Chondrocyte (in vitro differentiated cells): ENCODE measurements at regions not wholly inside any gene's neighbourhood (a gene's known extent, or its start where the extent isn't known, plus 50 kb on each side); places are given as distances from the start of the nearest gene placed in this dataset.

Experiments
- DNase-seq: peaks from one replicate; pipeline ENCODE4 v3.0.0; 2021; ENCODE audit warnings: mixed read lengths, low spot score
- H3K27ac Mint-ChIP-seq: one replicate; pipeline ENCODE4 v1.8.0; 2021; ENCODE audit warnings: mild to moderate bottlenecking, moderate library complexity, mixed read lengths; ENCODE audit not compliant: unreplicated experiment
- H3K27me3 Mint-ChIP-seq: 2 replicates; pipeline ENCODE4 v1.8.0; 2021; ENCODE audit warnings: low read depth, mixed read lengths
- H3K36me3 Mint-ChIP-seq: 2 replicates; pipeline ENCODE4 v1.8.0; 2021; ENCODE audit warnings: low read depth, mixed read lengths
- H3K4me1 Mint-ChIP-seq: 2 replicates; pipeline ENCODE4 v1.8.0; 2021; ENCODE audit warnings: low read depth, mild to moderate bottlenecking, mixed read lengths
- H3K4me3 Mint-ChIP-seq: one replicate; pipeline ENCODE4 v1.8.0; 2021; ENCODE audit warnings: mild to moderate bottlenecking, moderate library complexity, mixed read lengths; ENCODE audit not compliant: unreplicated experiment
- H3K9me3 Mint-ChIP-seq: 2 replicates; pipeline ENCODE4 v1.8.0; 2021; ENCODE audit warnings: low read depth, mixed read lengths
- TF ChIP-seq, protein P1 (sequence below): fragments of 200-600 bp; sonication (generic); IDR thresholded peaks from 2 replicates; pipeline ENCODE4 v1.5.0; 2021; ENCODE audit warnings: antibody characterized with exemption, mild to moderate bottlenecking, moderate library complexity

DNA sequence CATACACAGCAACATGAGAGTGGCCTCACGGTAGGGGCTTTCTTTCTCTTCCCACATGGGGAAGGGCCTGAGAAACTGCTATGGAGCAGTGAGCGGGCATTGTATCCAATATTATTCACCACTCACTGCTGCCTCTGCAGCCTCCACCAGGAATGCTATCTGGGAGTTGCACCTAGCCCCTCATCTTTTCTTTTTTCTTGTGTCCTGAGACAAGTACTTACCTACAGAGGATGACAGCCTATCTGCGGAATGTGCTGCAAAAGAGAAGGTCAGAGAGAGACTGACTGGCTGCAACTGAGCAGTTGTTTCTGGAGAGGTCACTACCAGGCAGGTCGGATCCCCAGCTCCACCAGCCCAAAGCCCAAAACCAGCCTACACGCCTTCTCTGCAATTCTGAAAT lies 52.1 kb upstream of the HTATIP2 start:
- Mint-ChIP-seq H3K4me1 (no peaks in the 10 kb centered on the region), H3K9me3 (no peaks in the 10 kb centered on the region), H3K36me3 (no peaks in the 10 kb centered on the region), H3K27ac (no peak overlapping the region), H3K27me3 (peaks cover 16% of the 10 kb centered on the region), H3K4me3 (no peak overlapping the region)
- TF ChIP-seq, protein P1, sequence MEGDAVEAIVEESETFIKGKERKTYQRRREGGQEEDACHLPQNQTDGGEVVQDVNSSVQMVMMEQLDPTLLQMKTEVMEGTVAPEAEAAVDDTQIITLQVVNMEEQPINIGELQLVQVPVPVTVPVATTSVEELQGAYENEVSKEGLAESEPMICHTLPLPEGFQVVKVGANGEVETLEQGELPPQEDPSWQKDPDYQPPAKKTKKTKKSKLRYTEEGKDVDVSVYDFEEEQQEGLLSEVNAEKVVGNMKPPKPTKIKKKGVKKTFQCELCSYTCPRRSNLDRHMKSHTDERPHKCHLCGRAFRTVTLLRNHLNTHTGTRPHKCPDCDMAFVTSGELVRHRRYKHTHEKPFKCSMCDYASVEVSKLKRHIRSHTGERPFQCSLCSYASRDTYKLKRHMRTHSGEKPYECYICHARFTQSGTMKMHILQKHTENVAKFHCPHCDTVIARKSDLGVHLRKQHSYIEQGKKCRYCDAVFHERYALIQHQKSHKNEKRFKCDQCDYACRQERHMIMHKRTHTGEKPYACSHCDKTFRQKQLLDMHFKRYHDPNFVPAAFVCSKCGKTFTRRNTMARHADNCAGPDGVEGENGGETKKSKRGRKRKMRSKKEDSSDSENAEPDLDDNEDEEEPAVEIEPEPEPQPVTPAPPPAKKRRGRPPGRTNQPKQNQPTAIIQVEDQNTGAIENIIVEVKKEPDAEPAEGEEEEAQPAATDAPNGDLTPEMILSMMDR, result no peak
- no peak for DNase-seq

DNA sequence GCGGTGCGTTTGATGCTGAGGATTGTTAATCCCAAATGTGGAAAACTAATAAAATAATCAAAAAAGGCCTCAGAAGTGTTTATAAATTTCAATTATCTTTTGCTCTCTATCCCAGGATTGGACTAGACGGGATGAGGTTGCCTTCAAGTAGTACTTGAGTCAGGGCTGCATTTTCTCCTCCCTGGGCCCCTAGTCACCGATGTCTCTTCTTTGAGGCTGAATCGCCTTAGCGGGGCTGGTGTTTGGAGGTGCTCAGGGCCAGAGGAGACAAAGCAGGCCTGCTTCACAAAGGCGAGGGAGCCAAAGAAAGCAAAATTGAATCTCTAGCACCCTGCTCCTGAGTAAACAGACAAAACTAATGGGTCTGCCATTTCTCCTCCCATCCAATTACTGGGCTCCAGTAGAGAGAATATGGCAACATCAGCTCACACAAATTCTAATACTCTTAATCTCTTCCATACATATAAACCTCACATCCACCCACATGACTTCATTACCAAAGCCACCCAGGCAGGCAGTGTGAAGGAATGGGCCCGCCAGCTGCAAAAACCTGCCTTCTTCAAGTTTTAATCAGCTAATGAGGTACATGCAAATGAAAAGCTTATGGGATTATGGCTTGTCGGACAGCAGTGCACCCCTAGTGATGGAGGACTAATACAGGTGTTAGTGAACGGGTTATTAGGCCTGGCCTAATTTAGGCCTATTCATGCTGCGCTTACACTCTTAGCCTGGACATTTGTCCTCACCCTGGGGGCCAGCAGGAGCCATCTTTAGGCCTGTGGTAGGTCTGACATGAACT lies 52.7 kb upstream of the HTATIP2 start:
- no peak overlapping the region for H3K27ac Mint-ChIP-seq
- no peaks in the 10 kb centered on the region for H3K9me3 Mint-ChIP-seq
- no peaks in the 10 kb centered on the region for H3K36me3 Mint-ChIP-seq
- no peak for DNase-seq
- TF ChIP-seq, protein P1, result no peak
- H3K27me3 Mint-ChIP-seq, result peaks cover 16% of the 10 kb centered on the region
- no peaks in the 10 kb centered on the region for H3K4me1 Mint-ChIP-seq
- H3K4me3 Mint-ChIP-seq, result no peak overlapping the region

DNA sequence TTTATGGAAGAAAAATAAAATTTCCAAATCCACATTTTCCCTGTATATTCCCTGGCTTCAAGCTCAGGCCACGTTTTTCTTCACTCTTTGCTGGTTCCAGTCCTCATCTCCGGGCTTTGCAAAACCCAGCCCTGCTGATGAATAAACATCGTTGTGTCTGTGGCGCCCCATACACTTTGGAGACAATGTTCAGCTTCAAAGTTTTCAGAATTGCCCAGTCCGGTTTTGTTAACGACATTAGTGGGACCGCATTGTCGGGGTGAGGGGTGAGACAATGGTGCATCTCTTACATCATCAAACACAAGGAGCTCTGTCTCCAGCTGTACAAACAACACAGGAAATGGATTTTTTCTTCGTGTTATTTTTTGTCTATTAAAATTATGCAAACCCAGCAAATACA lies 53.4 kb upstream of the HTATIP2 start:
- no peak overlapping the region for H3K27ac Mint-ChIP-seq
- peaks cover 20% of the 10 kb centered on the region for H3K27me3 Mint-ChIP-seq
- H3K4me1 Mint-ChIP-seq, result no peaks in the 10 kb centered on the region
- H3K9me3 Mint-ChIP-seq, result no peaks in the 10 kb centered on the region
- TF ChIP-seq, protein P1, result no peak
- no peak overlapping the region for H3K4me3 Mint-ChIP-seq
- no peaks in the 10 kb centered on the region for H3K36me3 Mint-ChIP-seq
- no peak for DNase-seq

DNA sequence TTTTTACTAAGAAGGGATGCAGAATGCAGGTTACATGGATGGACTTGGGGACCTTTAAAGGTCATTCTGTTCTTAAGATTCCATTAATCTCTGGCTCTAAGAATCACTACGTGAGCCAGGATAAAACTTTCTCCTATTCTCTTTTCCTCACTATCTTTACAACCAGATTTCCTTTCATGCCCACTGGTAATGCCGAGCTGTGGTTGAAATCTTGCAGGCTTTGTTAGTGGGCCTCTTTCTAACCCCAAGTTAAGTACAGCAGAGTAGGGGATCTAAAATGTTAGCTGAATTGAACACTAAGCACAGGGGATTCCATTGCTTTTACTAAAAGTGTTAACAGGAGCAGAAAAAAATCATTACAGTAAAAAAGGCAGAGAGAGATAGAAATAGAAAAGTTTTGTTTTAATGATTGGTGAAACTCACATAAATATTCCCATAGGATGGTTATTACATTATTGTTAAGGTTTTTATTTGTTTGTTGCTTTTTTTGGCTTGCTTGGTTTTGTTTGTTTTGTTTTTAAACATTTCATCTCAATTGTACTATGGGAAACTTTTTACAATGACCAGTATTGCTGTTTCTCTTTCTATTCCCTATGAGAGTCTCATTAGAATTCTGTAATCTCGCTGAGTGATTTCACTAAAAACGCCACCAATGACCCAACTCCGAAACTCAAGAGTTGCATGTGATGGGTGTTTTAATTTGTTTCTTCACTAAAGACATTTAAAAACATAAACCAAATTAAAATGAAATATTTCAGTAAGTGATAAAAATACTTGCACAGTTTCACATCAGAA lies 54.1 kb upstream of the HTATIP2 start:
- no peak for DNase-seq
- H3K27ac Mint-ChIP-seq, result no peak overlapping the region
- H3K36me3 Mint-ChIP-seq, result no peaks in the 10 kb centered on the region
- no peaks in the 10 kb centered on the region for H3K4me1 Mint-ChIP-seq
- peaks cover 25% of the 10 kb centered on the region for H3K27me3 Mint-ChIP-seq
- H3K9me3 Mint-ChIP-seq, result no peaks in the 10 kb centered on the region
- TF ChIP-seq, protein P1, result no peak
- H3K4me3 Mint-ChIP-seq, result no peak overlapping the region

DNA sequence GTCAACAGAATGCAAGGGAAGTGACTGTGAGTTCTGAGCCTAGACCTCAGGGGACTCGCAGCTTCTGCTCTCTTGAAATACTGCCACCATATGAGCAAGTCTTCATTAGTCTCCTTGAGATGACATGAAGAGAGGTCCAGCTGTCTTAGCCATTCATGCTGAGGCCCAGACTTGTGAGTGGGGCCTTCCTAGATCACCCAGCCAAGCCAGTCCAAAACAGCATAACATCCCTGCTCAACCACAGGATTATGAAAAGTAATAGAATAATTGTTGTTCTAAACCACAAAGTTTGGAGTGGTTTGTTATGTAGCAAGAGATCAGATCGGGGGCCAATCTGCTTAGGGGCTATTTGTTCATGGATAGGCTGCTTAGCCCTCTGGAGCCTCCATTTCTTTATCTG lies 54.9 kb upstream of the HTATIP2 start:
- H3K27me3 Mint-ChIP-seq, result peaks cover 30% of the 10 kb centered on the region
- no peaks in the 10 kb centered on the region for H3K9me3 Mint-ChIP-seq
- no peak overlapping the region for H3K4me3 Mint-ChIP-seq
- no peaks in the 10 kb centered on the region for H3K4me1 Mint-ChIP-seq
- H3K27ac Mint-ChIP-seq, result no peak overlapping the region
- TF ChIP-seq, protein P1, result no peak
- no peak for DNase-seq
- no peaks in the 10 kb centered on the region for H3K36me3 Mint-ChIP-seq
